ENCODE measurements at regions not wholly inside any gene's neighbourhood (a gene's known extent, or its start where the extent isn't known, plus 50 kb on each side); places are given as distances from the start of the nearest gene placed in this dataset.

GRCh38 chr6:145012039-145012662 lies 723.2 kb downstream of the EPM2A start:
- ChIA-PET POLR2A (no interaction called here), CTCF (no interaction called here)
- no peaks in the 10 kb centered on the region for H3K9me3 Mint-ChIP-seq
- H3K4me1 Mint-ChIP-seq (ENCODE audit: low read depth): peaks cover 7% of the 10 kb centered on the region
- intact Hi-C loops (cut with micrococcal nuclease): no loop called here
- ATAC-seq (no peak), DNase-seq (no peak)
- H3K27me3 Mint-ChIP-seq: peaks cover 17% of the 10 kb centered on the region
- no peaks in the 10 kb centered on the region for H3K36me3 Mint-ChIP-seq (ENCODE audit: low read depth)
- H3K27ac Mint-ChIP-seq: no peak overlapping the region
- H3K4me3 Mint-ChIP-seq: no peak overlapping the region
- no peak for TF ChIP-seq CTCF (IDR thresholded peaks at IDR 0.05)

- intact Hi-C loops (cut with micrococcal nuclease): no loop called here
- ChIA-PET CTCF (interaction anchor here (0.9 kb wide), 1 partner anchor 12 kb away, joined by 3 read pairs; no protein-coding TSS in a partner anchor), POLR2A (no interaction called here)
- ATAC-seq: peak; percentile 97
- no peak for TF ChIP-seq CTCF (IDR thresholded peaks at IDR 0.05)
- H3K27ac Mint-ChIP-seq: no peak overlapping the region
- H3K36me3 Mint-ChIP-seq (ENCODE audit: low read depth): no peaks in the 10 kb centered on the region
- H3K4me3 Mint-ChIP-seq: no peak overlapping the region
- DNase-seq: peak; percentile 55
- H3K4me1 Mint-ChIP-seq (ENCODE audit: low read depth): peaks cover 10% of the 10 kb centered on the region
- no peaks in the 10 kb centered on the region for H3K9me3 Mint-ChIP-seq
- H3K27me3 Mint-ChIP-seq: peaks cover 9% of the 10 kb centered on the region
Observed at GRCh38 chr6:145015739-145016558, 719.4 kb downstream of the EPM2A start.

GRCh38 chr6:145017051-145017450 lies 718.3 kb downstream of the EPM2A start:
- ChIA-PET POLR2A (no interaction called here), CTCF (no interaction called here)
- intact Hi-C loops (cut with micrococcal nuclease): no loop called here
- TF ChIP-seq CTCF (IDR thresholded peaks at IDR 0.05): no peak
- H3K4me1 Mint-ChIP-seq (ENCODE audit: low read depth): peaks cover 11% of the 10 kb centered on the region
- ATAC-seq (no peak), DNase-seq (no peak)
- no peaks in the 10 kb centered on the region for H3K36me3 Mint-ChIP-seq (ENCODE audit: low read depth)
- peaks cover 8% of the 10 kb centered on the region for H3K27me3 Mint-ChIP-seq
- H3K4me3 Mint-ChIP-seq: no peak overlapping the region
- H3K27ac Mint-ChIP-seq: no peak overlapping the region
- H3K9me3 Mint-ChIP-seq: no peaks in the 10 kb centered on the region

- POLR2A ChIA-PET: no interaction called here
- TF ChIP-seq CTCF (IDR thresholded peaks at IDR 0.05): no peak
- CTCF ChIA-PET: no interaction called here
- Mint-ChIP-seq H3K27me3 (peaks cover 4% of the 10 kb centered on the region), H3K36me3 (ENCODE audit: low read depth) (no peaks in the 10 kb centered on the region), H3K27ac (no peak overlapping the region), H3K4me3 (no peak overlapping the region), H3K9me3 (no peaks in the 10 kb centered on the region), H3K4me1 (ENCODE audit: low read depth) (peaks cover 15% of the 10 kb centered on the region)
- ATAC-seq: peak; percentile 62
- no peak for DNase-seq
- intact Hi-C loops (cut with micrococcal nuclease): no loop called here
Observed at GRCh38 chr6:145017516-145017915, 717.8 kb downstream of the EPM2A start.

GRCh38 chr6:145018027-145018426 lies 717.3 kb downstream of the EPM2A start:
- no peak for TF ChIP-seq CTCF (IDR thresholded peaks at IDR 0.05)
- H3K9me3 Mint-ChIP-seq: no peaks in the 10 kb centered on the region
- ATAC-seq (no peak), DNase-seq (no peak)
- intact Hi-C loops (cut with micrococcal nuclease): no loop called here
- H3K27me3 Mint-ChIP-seq: peaks cover 4% of the 10 kb centered on the region
- ChIA-PET CTCF (no interaction called here), POLR2A (no interaction called here)
- no peak overlapping the region for H3K4me3 Mint-ChIP-seq
- no peak overlapping the region for H3K27ac Mint-ChIP-seq
- H3K4me1 Mint-ChIP-seq (ENCODE audit: low read depth): peaks cover 18% of the 10 kb centered on the region
- no peaks in the 10 kb centered on the region for H3K36me3 Mint-ChIP-seq (ENCODE audit: low read depth)
